Neuronal stem cell (in vitro differentiated cells): ENCODE measurements at regions not wholly inside any gene's neighbourhood (a gene's known extent, or its start where the extent isn't known, plus 50 kb on each side); places are given as distances from the start of the nearest gene placed in this dataset.

Experiments
- DNase-seq: peaks from one replicate; pipeline ENCODE4 v3.0.0-alpha.2; 2013; ENCODE audit warnings: low spot score
- H2AFZ ChIP-seq: one replicate; pipeline ENCODE4 v1.6.1; 2013; ENCODE audit warnings: mild to moderate bottlenecking, low read length, inconsistent platforms
- H2AK5ac ChIP-seq: 2 replicates; pipeline ENCODE4 v1.6.1; 2013; ENCODE audit warnings: low read depth, mild to moderate bottlenecking, inconsistent platforms, low read length, moderate library complexity, mixed read lengths
- H2BK120ac ChIP-seq: 2 replicates; pipeline ENCODE4 v1.6.1; 2013; ENCODE audit warnings: low read depth, mild to moderate bottlenecking, inconsistent platforms, low read length, moderate library complexity, mixed read lengths
- H2BK12ac ChIP-seq: one replicate; pipeline ENCODE4 v1.6.1; 2013; ENCODE audit warnings: low read length, inconsistent platforms
- H2BK15ac ChIP-seq: 2 replicates; pipeline ENCODE4 v1.6.1; 2013; ENCODE audit warnings: mild to moderate bottlenecking, low read length, inconsistent platforms, mixed read lengths
- H2BK5ac ChIP-seq: one replicate; pipeline ENCODE4 v1.6.1; 2013; ENCODE audit warnings: inconsistent platforms, mild to moderate bottlenecking, low read length, moderate library complexity
- H3K14ac ChIP-seq: one replicate; pipeline ENCODE4 v1.6.1; 2013; ENCODE audit warnings: low read length, inconsistent platforms
- H3K18ac ChIP-seq: 2 replicates; pipeline ENCODE4 v1.6.1; 2013; ENCODE audit warnings: low read length, inconsistent platforms
- H3K23ac ChIP-seq: 2 replicates; pipeline ENCODE4 v1.6.1; 2013; ENCODE audit warnings: low read depth, mild to moderate bottlenecking, mixed read lengths, low read length, inconsistent platforms; ENCODE audit not compliant: poor library complexity
- H3K27ac ChIP-seq: replicated peaks from 3 replicates; pipeline ENCODE4 v1.5.1; 2013; ENCODE audit warnings: low read length, inconsistent platforms
- H3K27me3 ChIP-seq, 3 experiments: 2 replicates each; pipeline ENCODE4 v1.6.1; 2013; ENCODE audit warnings: low read length in 3 of 3, mild to moderate bottlenecking in 2 of 3, inconsistent platforms in 1 of 3, low read depth in 1 of 3, mixed read lengths in 1 of 3, moderate library complexity in 1 of 3; ENCODE audit not compliant: control insufficient read depth in 3 of 3, insufficient read depth in 3 of 3
- H3K36me3 ChIP-seq, 2 donors: replicated peaks in 1 of 2; 2 replicates each; pipeline ENCODE4 v1.6.1; 2013; ENCODE audit warnings: low read length in 2 of 2; ENCODE audit not compliant: control insufficient read depth in 2 of 2, insufficient read depth in 2 of 2
- H3K4ac ChIP-seq: 2 replicates; pipeline ENCODE4 v1.6.1; 2013; ENCODE audit warnings: inconsistent platforms, mild to moderate bottlenecking, low read length, moderate library complexity
- H3K4me1 ChIP-seq, 2 donors: 1 replicate in 1 of 2; 2 replicates in 1 of 2; pipeline ENCODE4 v1.6.1; 2013; ENCODE audit warnings: low read length in 2 of 2, low read depth in 1 of 2; ENCODE audit not compliant: control insufficient read depth in 2 of 2, insufficient read depth in 1 of 2
- H3K4me2 ChIP-seq: one replicate; pipeline ENCODE4 v1.6.1; 2013; ENCODE audit warnings: mild to moderate bottlenecking, low read length, inconsistent platforms; ENCODE audit not compliant: insufficient read depth, poor library complexity, severe bottlenecking
- H3K4me3 ChIP-seq, 2 donors: 2 replicates each; pipeline ENCODE4 v1.5.1; 2013; ENCODE audit warnings: low read length in 2 of 2, mild to moderate bottlenecking in 2 of 2, inconsistent platforms in 1 of 2, moderate library complexity in 1 of 2
- H3K79me1 ChIP-seq: one replicate; pipeline ENCODE4 v1.6.1; 2013; ENCODE audit warnings: low read depth, mild to moderate bottlenecking, inconsistent platforms, low read length, moderate library complexity
- H3K9ac ChIP-seq: one replicate; pipeline ENCODE4 v1.6.1; 2013; ENCODE audit warnings: mild to moderate bottlenecking, low read depth, low read length, inconsistent platforms; ENCODE audit not compliant: poor library complexity
- H3K9me3 ChIP-seq, 2 donors: replicated peaks in 1 of 2; 2 replicates each; pipeline versions ENCODE3 to v1.6.1; 2013; ENCODE audit warnings: low read length in 2 of 2, mild to moderate bottlenecking in 2 of 2, inconsistent platforms in 1 of 2, low read depth in 1 of 2, mixed read lengths in 1 of 2, moderate library complexity in 1 of 2; ENCODE audit not compliant: control insufficient read depth in 2 of 2, insufficient read depth in 1 of 2
- H4K8ac ChIP-seq: one replicate; pipeline ENCODE4 v1.6.1; 2013; ENCODE audit warnings: low read depth, mild to moderate bottlenecking, inconsistent platforms, low read length, moderate library complexity
- H4K91ac ChIP-seq: one replicate; pipeline ENCODE4 v1.6.1; 2013; ENCODE audit warnings: low read length, low read depth, mild to moderate bottlenecking, inconsistent platforms; ENCODE audit not compliant: poor library complexity
- WGBS, 2 donors: extraction: QIAGEN DNeasy Blood & Tissue Kit; methylation state at CpG; one replicate each; pipeline ENCODE4 v1.1.7; 2013; ENCODE audit warnings: missing lambda C conversion rate in 2 of 2, mixed read lengths in 1 of 2; ENCODE audit not compliant: insufficient read length in 2 of 2, insufficient replicate concordance in 1 of 2; ENCODE audit errors: extremely low coverage in 2 of 2; 5-methylcytosine and 5-hydroxymethylcytosine counted together

GRCh38 chr13:76756451-76756850, 129.8 kb downstream of the KCTD12 start:
- H3K9me3 ChIP-seq = no peaks in the 10 kb centered on the region
- H3K4ac ChIP-seq = no peak overlapping the region
- H2BK120ac ChIP-seq = no peak overlapping the region
- H2BK5ac ChIP-seq = no peak overlapping the region
- no peak overlapping the region for H3K18ac ChIP-seq
- no peak overlapping the region for H3K23ac ChIP-seq
- H3K9ac ChIP-seq = no peak overlapping the region
- no peak for DNase-seq
- H2AFZ ChIP-seq = no peak overlapping the region
- H3K27ac ChIP-seq = no peak overlapping the region
- no peaks in the 10 kb centered on the region for H3K27me3 ChIP-seq
- no peak overlapping the region for H3K4me3 ChIP-seq
- WGBS, 2 donors = no CpG with 5 or more reads among the region's 2 CpGs
- no peaks in the 10 kb centered on the region for H3K36me3 ChIP-seq
- no peak overlapping the region for H2AK5ac ChIP-seq
- no peaks in the 10 kb centered on the region for H3K4me1 ChIP-seq
- no peak overlapping the region for H4K8ac ChIP-seq
- H4K91ac ChIP-seq = no peak overlapping the region
- H3K4me2 ChIP-seq = no peak overlapping the region
- H3K79me1 ChIP-seq = no peaks in the 10 kb centered on the region
- H2BK15ac ChIP-seq = no peak overlapping the region
- H3K14ac ChIP-seq = no peak overlapping the region
- no peak overlapping the region for H2BK12ac ChIP-seq

GRCh38 chr13:76754414-76754813, 131.8 kb downstream of the KCTD12 start:
- no peak overlapping the region for H2BK12ac ChIP-seq
- H3K4ac ChIP-seq = no peak overlapping the region
- no peak overlapping the region for H3K18ac ChIP-seq
- no peaks in the 10 kb centered on the region for H3K27me3 ChIP-seq
- H3K27ac ChIP-seq = no peak overlapping the region
- no peaks in the 10 kb centered on the region for H3K79me1 ChIP-seq
- H3K23ac ChIP-seq = no peak overlapping the region
- no peak overlapping the region for H4K91ac ChIP-seq
- H2AK5ac ChIP-seq = no peak overlapping the region
- H3K4me3 ChIP-seq = no peak overlapping the region
- H3K9ac ChIP-seq = no peak overlapping the region
- H2BK120ac ChIP-seq = no peak overlapping the region
- no peak overlapping the region for H2BK5ac ChIP-seq
- WGBS, 2 donors = no CpG with 5 or more reads among the region's 4 CpGs
- no peak overlapping the region for H3K14ac ChIP-seq
- no peak overlapping the region for H4K8ac ChIP-seq
- H3K9me3 ChIP-seq = no peaks in the 10 kb centered on the region
- no peak overlapping the region for H3K4me2 ChIP-seq
- no peaks in the 10 kb centered on the region for H3K4me1 ChIP-seq
- no peaks in the 10 kb centered on the region for H3K36me3 ChIP-seq
- H2AFZ ChIP-seq = no peak overlapping the region
- H2BK15ac ChIP-seq = no peak overlapping the region
- no peak for DNase-seq

- no peak overlapping the region for H3K14ac ChIP-seq
- no peaks in the 10 kb centered on the region for H3K9me3 ChIP-seq
- WGBS, 2 donors = no CpG with 5 or more reads among the region's 3 CpGs
- H2BK12ac ChIP-seq = no peak overlapping the region
- no peak overlapping the region for H3K4me2 ChIP-seq
- H3K23ac ChIP-seq = no peak overlapping the region
- H2AFZ ChIP-seq = no peak overlapping the region
- H4K91ac ChIP-seq = no peak overlapping the region
- H3K27me3 ChIP-seq = no peaks in the 10 kb centered on the region
- H3K4ac ChIP-seq = no peak overlapping the region
- H2AK5ac ChIP-seq = no peak overlapping the region
- H4K8ac ChIP-seq = no peak overlapping the region
- no peak for DNase-seq
- no peak overlapping the region for H3K9ac ChIP-seq
- H2BK15ac ChIP-seq = no peak overlapping the region
- H2BK5ac ChIP-seq = no peak overlapping the region
- H3K27ac ChIP-seq = no peak overlapping the region
- no peak overlapping the region for H3K4me3 ChIP-seq
- H2BK120ac ChIP-seq = no peak overlapping the region
- H3K18ac ChIP-seq = no peak overlapping the region
- no peaks in the 10 kb centered on the region for H3K4me1 ChIP-seq
- H3K36me3 ChIP-seq = no peaks in the 10 kb centered on the region
- no peaks in the 10 kb centered on the region for H3K79me1 ChIP-seq
Measured at GRCh38 chr13:76751278-76751677, 134.9 kb downstream of the KCTD12 start.

- Histone ChIP-seq H2BK12ac (no peak overlapping the region), H3K4me3 (no peak overlapping the region), H3K9me3 (no peaks in the 10 kb centered on the region), H3K18ac (no peak overlapping the region), H4K8ac (no peak overlapping the region), H3K27ac (no peak overlapping the region), H3K4me1 (no peaks in the 10 kb centered on the region), H2AK5ac (no peak overlapping the region), H4K91ac (no peak overlapping the region), H3K36me3 (no peaks in the 10 kb centered on the region), H3K9ac (no peak overlapping the region), H3K23ac (no peak overlapping the region), H3K79me1 (no peaks in the 10 kb centered on the region), H2AFZ (no peak overlapping the region), H3K14ac (no peak overlapping the region), H2BK120ac (no peak overlapping the region), H2BK15ac (no peak overlapping the region), H3K27me3 (no peaks in the 10 kb centered on the region), H3K4ac (no peak overlapping the region), H3K4me2 (no peak overlapping the region), H2BK5ac (no peak overlapping the region)
- DNase-seq = no peak
Measured at GRCh38 chr13:76750126-76750525, 136.1 kb downstream of the KCTD12 start.
